ENCODE measurements at regions not wholly inside any gene's neighbourhood (a gene's known extent, or its start where the extent isn't known, plus 50 kb on each side); places are given as distances from the start of the nearest gene placed in this dataset.

GRCh38 chr4:138078751-138079520 is 163.2 kb downstream of the SLC7A11 start:
- no peak for DNase-seq

- no peak for DNase-seq
Observed at GRCh38 chr4:138078253-138078652, 163.9 kb downstream of the SLC7A11 start.

- DNase-seq, result no peak
Observed at GRCh38 chr4:138076561-138076960, 165.6 kb downstream of the SLC7A11 start.

GRCh38 chr4:138070816-138071215 is 171.3 kb downstream of the SLC7A11 start:
- DNase-seq, result no peak

GRCh38 chr4:138063581-138063980 is 178.6 kb downstream of the SLC7A11 start:
- DNase-seq, result no peak

GRCh38 chr4:138062929-138063328 is 179.2 kb downstream of the SLC7A11 start:
- DNase-seq, result peak; percentile 31

GRCh38 chr4:138056541-138056940 is 185.6 kb downstream of the SLC7A11 start:
- DNase-seq, result no peak

GRCh38 chr4:138055890-138056289 is 186.3 kb downstream of the SLC7A11 start:
- no peak for DNase-seq

GRCh38 chr4:138053641-138054301 is 188.4 kb downstream of the SLC7A11 start:
- DNase-seq, result peak; percentile 78

- DNase-seq, result no peak
Observed at GRCh38 chr4:138052806-138053632, 189.1 kb downstream of the SLC7A11 start.

- DNase-seq, result no peak
Observed at GRCh38 chr4:138051157-138051556, 191.0 kb downstream of the SLC7A11 start.

GRCh38 chr4:138050601-138051000 is 191.5 kb downstream of the SLC7A11 start:
- no peak for DNase-seq

- no peak for DNase-seq
Observed at GRCh38 chr4:138049355-138049754, 192.8 kb downstream of the SLC7A11 start.

- no peak for DNase-seq
Observed at GRCh38 chr4:138047290-138047689, 194.9 kb downstream of the SLC7A11 start.

- no peak for DNase-seq
Observed at GRCh38 chr4:138045036-138045435, 197.1 kb downstream of the SLC7A11 start.

- DNase-seq, result no peak
Observed at GRCh38 chr4:138039010-138039409, 203.1 kb downstream of the SLC7A11 start.

GRCh38 chr4:138037696-138038095 is 204.5 kb downstream of the SLC7A11 start:
- DNase-seq, result no peak

- peak; percentile 24 for DNase-seq
Observed at GRCh38 chr4:138035781-138036258, 206.3 kb downstream of the SLC7A11 start.

GRCh38 chr4:138034871-138035270 is 207.3 kb downstream of the SLC7A11 start:
- no peak for DNase-seq

- DNase-seq, result no peak
Observed at GRCh38 chr4:138032222-138032621, 209.9 kb downstream of the SLC7A11 start.

- no peak for DNase-seq
Observed at GRCh38 chr4:138030375-138030774, 211.8 kb downstream of the SLC7A11 start.

GRCh38 chr4:138028923-138029322 is 213.2 kb downstream of the SLC7A11 start:
- DNase-seq, result no peak

- no peak for DNase-seq
Observed at GRCh38 chr4:138021139-138021830, 220.9 kb downstream of the SLC7A11 start.

Data from kidney glomerular epithelial cell (primary cell).